ENCODE measurements at regions not wholly inside any gene's neighbourhood (a gene's known extent, or its start where the extent isn't known, plus 50 kb on each side); places are given as distances from the start of the nearest gene placed in this dataset.

GRCh38 chr3:137061186-137061585 lies 103.4 kb downstream of the IL20RB start:
- Histone ChIP-seq H3K9me3 (ENCODE audit: control insufficient read depth in 2 of 3, low read length in 3 of 3) (no peaks in the 10 kb centered on the region), H3K27me3 (ENCODE audit: control insufficient read depth in 2 of 2, insufficient read depth in 2 of 2, low read length in 2 of 2) (no peaks in the 10 kb centered on the region), H3K36me3 (ENCODE audit: control insufficient read depth in 2 of 3, insufficient read depth in 3 of 3, low read length in 3 of 3) (no peaks in the 10 kb centered on the region), H3K4me3 (ENCODE audit: low read length) (no peak overlapping the region), H3K4me1 (ENCODE audit: control insufficient read depth in 2 of 2, insufficient read depth in 2 of 2, low read length in 2 of 2) (no peaks in the 10 kb centered on the region), H3K27ac (ENCODE audit: low read depth, low read length) (no peak overlapping the region)
- H3K4me1 Mint-ChIP-seq = peaks cover 0 to 5% (median 0%) of the 10 kb centered on the region in 7 donors
- peaks cover 5 to 16% (median 9%) of the 10 kb centered on the region in 5 donors for H3K27me3 Mint-ChIP-seq
- intact Hi-C loops (cut with micrococcal nuclease) = no loop called here
- H3K9me3 Mint-ChIP-seq = peaks cover 0 to 5% (median 0%) of the 10 kb centered on the region in 11 donors
- no peak for ATAC-seq
- ChIA-PET CTCF (no interaction called here), POLR2A (no interaction called here)
- H3K36me3 Mint-ChIP-seq = no peaks in the 10 kb centered on the region
- DNase-seq = no peak
- H3K4me3 Mint-ChIP-seq = no peak overlapping the region
- no peak overlapping the region for H3K27ac Mint-ChIP-seq

GRCh38 chr3:137062250-137062649 lies 104.5 kb downstream of the IL20RB start:
- peaks cover 0 to 5% (median 0%) of the 10 kb centered on the region in 11 donors for H3K9me3 Mint-ChIP-seq
- H3K4me1 ChIP-seq (ENCODE audit: control insufficient read depth in 2 of 2, insufficient read depth in 2 of 2, low read length in 2 of 2) = no peaks in the 10 kb centered on the region
- H3K9me3 ChIP-seq (ENCODE audit: control insufficient read depth in 2 of 3, low read length in 3 of 3) = no peaks in the 10 kb centered on the region
- H3K27ac Mint-ChIP-seq = no peak overlapping the region
- DNase-seq = no peak
- intact Hi-C loops (cut with micrococcal nuclease) = no loop called here
- H3K4me3 ChIP-seq (ENCODE audit: low read length) = no peak overlapping the region
- CTCF ChIA-PET = no interaction called here
- no peaks in the 10 kb centered on the region for H3K36me3 ChIP-seq (ENCODE audit: control insufficient read depth in 2 of 3, insufficient read depth in 3 of 3, low read length in 3 of 3)
- peaks cover 3 to 14% (median 9%) of the 10 kb centered on the region in 5 donors for H3K27me3 Mint-ChIP-seq
- H3K36me3 Mint-ChIP-seq = no peaks in the 10 kb centered on the region
- no peak overlapping the region for H3K4me3 Mint-ChIP-seq
- no peak for ATAC-seq
- POLR2A ChIA-PET = no interaction called here
- peaks cover 0 to 5% (median 0%) of the 10 kb centered on the region in 7 donors for H3K4me1 Mint-ChIP-seq
- no peaks in the 10 kb centered on the region for H3K27me3 ChIP-seq (ENCODE audit: control insufficient read depth in 2 of 2, insufficient read depth in 2 of 2, low read length in 2 of 2)
- H3K27ac ChIP-seq (ENCODE audit: low read depth, low read length) = no peak overlapping the region

GRCh38 chr3:137065381-137065780 lies 107.6 kb downstream of the IL20RB start:
- Histone ChIP-seq H3K4me3 (ENCODE audit: low read length) (no peak overlapping the region), H3K27ac (ENCODE audit: low read depth, low read length) (no peak overlapping the region), H3K4me1 (ENCODE audit: control insufficient read depth in 2 of 2, insufficient read depth in 2 of 2, low read length in 2 of 2) (no peaks in the 10 kb centered on the region), H3K36me3 (ENCODE audit: control insufficient read depth in 2 of 3, insufficient read depth in 3 of 3, low read length in 3 of 3) (no peaks in the 10 kb centered on the region), H3K9me3 (ENCODE audit: control insufficient read depth in 2 of 3, low read length in 3 of 3) (no peaks in the 10 kb centered on the region), H3K27me3 (ENCODE audit: control insufficient read depth in 2 of 2, insufficient read depth in 2 of 2, low read length in 2 of 2) (no peaks in the 10 kb centered on the region)
- DNase-seq = no peak
- no peaks in the 10 kb centered on the region for H3K36me3 Mint-ChIP-seq
- ChIA-PET CTCF (no interaction called here), POLR2A (no interaction called here)
- no peak for ATAC-seq
- H3K4me3 Mint-ChIP-seq = no peak overlapping the region
- intact Hi-C loops (cut with micrococcal nuclease) = no loop called here
- peaks cover 0 to 5% (median 0%) of the 10 kb centered on the region in 11 donors for H3K9me3 Mint-ChIP-seq
- H3K27me3 Mint-ChIP-seq = peaks cover 0 to 8% (median 6%) of the 10 kb centered on the region in 5 donors
- no peak overlapping the region for H3K27ac Mint-ChIP-seq
- peaks cover 0 to 5% (median 0%) of the 10 kb centered on the region in 7 donors for H3K4me1 Mint-ChIP-seq

GRCh38 chr3:137066092-137066491 lies 108.3 kb downstream of the IL20RB start:
- ATAC-seq = no peak
- intact Hi-C loops (cut with micrococcal nuclease) = no loop called here
- Mint-ChIP-seq H3K4me3 (no peak overlapping the region), H3K27ac (no peak overlapping the region), H3K9me3 (peaks cover 0 to 5% (median 0%) of the 10 kb centered on the region in 11 donors), H3K36me3 (no peaks in the 10 kb centered on the region), H3K27me3 (peaks cover 0 to 7% (median 3%) of the 10 kb centered on the region in 5 donors), H3K4me1 (peaks cover 0 to 5% (median 0%) of the 10 kb centered on the region in 7 donors)
- Histone ChIP-seq H3K9me3 (ENCODE audit: control insufficient read depth in 2 of 3, low read length in 3 of 3) (no peaks in the 10 kb centered on the region), H3K27me3 (ENCODE audit: control insufficient read depth in 2 of 2, insufficient read depth in 2 of 2, low read length in 2 of 2) (no peaks in the 10 kb centered on the region), H3K4me1 (ENCODE audit: control insufficient read depth in 2 of 2, insufficient read depth in 2 of 2, low read length in 2 of 2) (no peaks in the 10 kb centered on the region), H3K4me3 (ENCODE audit: low read length) (no peak overlapping the region), H3K36me3 (ENCODE audit: control insufficient read depth in 2 of 3, insufficient read depth in 3 of 3, low read length in 3 of 3) (no peaks in the 10 kb centered on the region), H3K27ac (ENCODE audit: low read depth, low read length) (no peak overlapping the region)
- CTCF ChIA-PET = no interaction called here
- POLR2A ChIA-PET = no interaction called here
- no peak for DNase-seq

- Mint-ChIP-seq H3K27me3 (peaks cover 11 to 25% (median 15%) of the 10 kb centered on the region in 5 donors), H3K4me3 (no peak overlapping the region), H3K9me3 (peaks cover 0 to 2% (median 0%) of the 10 kb centered on the region in 11 donors), H3K27ac (no peak overlapping the region), H3K4me1 (no peaks in the 10 kb centered on the region), H3K36me3 (no peaks in the 10 kb centered on the region)
- Histone ChIP-seq H3K4me3 (ENCODE audit: low read length) (no peak overlapping the region), H3K9me3 (ENCODE audit: control insufficient read depth in 2 of 3, low read length in 3 of 3) (no peaks in the 10 kb centered on the region), H3K4me1 (ENCODE audit: control insufficient read depth in 2 of 2, insufficient read depth in 2 of 2, low read length in 2 of 2) (no peaks in the 10 kb centered on the region), H3K27ac (ENCODE audit: low read depth, low read length) (no peak overlapping the region), H3K36me3 (ENCODE audit: control insufficient read depth in 2 of 3, insufficient read depth in 3 of 3, low read length in 3 of 3) (no peaks in the 10 kb centered on the region), H3K27me3 (ENCODE audit: control insufficient read depth in 2 of 2, insufficient read depth in 2 of 2, low read length in 2 of 2) (no peaks in the 10 kb centered on the region)
- DNase-seq = no peak
- CTCF ChIA-PET = no interaction called here
- POLR2A ChIA-PET = no interaction called here
- no peak for ATAC-seq
- intact Hi-C loops (cut with micrococcal nuclease) = no loop called here
Measured at GRCh38 chr3:137071104-137071503, 113.3 kb downstream of the IL20RB start.

- H3K4me3 ChIP-seq (ENCODE audit: low read length) = no peak overlapping the region
- H3K36me3 Mint-ChIP-seq = no peaks in the 10 kb centered on the region
- CTCF ChIA-PET = no interaction called here
- no peaks in the 10 kb centered on the region for H3K4me1 Mint-ChIP-seq
- intact Hi-C loops (cut with micrococcal nuclease) = no loop called here
- ATAC-seq = no peak
- POLR2A ChIA-PET = no interaction called here
- DNase-seq = no peak
- no peaks in the 10 kb centered on the region for H3K36me3 ChIP-seq (ENCODE audit: control insufficient read depth in 2 of 3, insufficient read depth in 3 of 3, low read length in 3 of 3)
- H3K27me3 ChIP-seq (ENCODE audit: control insufficient read depth in 2 of 2, insufficient read depth in 2 of 2, low read length in 2 of 2) = no peaks in the 10 kb centered on the region
- H3K4me1 ChIP-seq (ENCODE audit: control insufficient read depth in 2 of 2, insufficient read depth in 2 of 2, low read length in 2 of 2) = no peaks in the 10 kb centered on the region
- peaks cover 0 to 2% (median 0%) of the 10 kb centered on the region in 11 donors for H3K9me3 Mint-ChIP-seq
- peaks cover 11 to 36% (median 28%) of the 10 kb centered on the region in 5 donors for H3K27me3 Mint-ChIP-seq
- H3K4me3 Mint-ChIP-seq = no peak overlapping the region
- no peaks in the 10 kb centered on the region for H3K9me3 ChIP-seq (ENCODE audit: control insufficient read depth in 2 of 3, low read length in 3 of 3)
- no peak overlapping the region for H3K27ac Mint-ChIP-seq
- H3K27ac ChIP-seq (ENCODE audit: low read depth, low read length) = no peak overlapping the region
Measured at GRCh38 chr3:137075020-137075419, 117.2 kb downstream of the IL20RB start.

GRCh38 chr3:137078040-137078439 lies 120.3 kb downstream of the IL20RB start:
- Mint-ChIP-seq H3K4me1 (no peaks in the 10 kb centered on the region), H3K27ac (no peak overlapping the region), H3K4me3 (no peak overlapping the region), H3K36me3 (no peaks in the 10 kb centered on the region), H3K9me3 (no peaks in the 10 kb centered on the region), H3K27me3 (peaks cover 6 to 48% (median 32%) of the 10 kb centered on the region in 5 donors)
- no peaks in the 10 kb centered on the region for H3K4me1 ChIP-seq (ENCODE audit: control insufficient read depth in 2 of 2, insufficient read depth in 2 of 2, low read length in 2 of 2)
- intact Hi-C loops (cut with micrococcal nuclease) = no loop called here
- H3K9me3 ChIP-seq (ENCODE audit: control insufficient read depth in 2 of 3, low read length in 3 of 3) = no peaks in the 10 kb centered on the region
- H3K4me3 ChIP-seq (ENCODE audit: low read length) = no peak overlapping the region
- DNase-seq (no peak), ATAC-seq (no peak)
- ChIA-PET POLR2A (no interaction called here), CTCF (no interaction called here)
- H3K27me3 ChIP-seq (ENCODE audit: control insufficient read depth in 2 of 2, insufficient read depth in 2 of 2, low read length in 2 of 2) = no peaks in the 10 kb centered on the region
- H3K27ac ChIP-seq (ENCODE audit: low read depth, low read length) = no peak overlapping the region
- no peaks in the 10 kb centered on the region for H3K36me3 ChIP-seq (ENCODE audit: control insufficient read depth in 2 of 3, insufficient read depth in 3 of 3, low read length in 3 of 3)

All from naive thymus-derived CD4-positive, alpha-beta T cell (primary cell).